ENCODE measurements at regions not wholly inside any gene's neighbourhood (a gene's known extent, or its start where the extent isn't known, plus 50 kb on each side); places are given as distances from the start of the nearest gene placed in this dataset.
"Not testable (repeated sequence)": the region's sequence is repeated elsewhere in the genome, so short reads cannot be mapped to it uniquely, and the experiment has no call there.

DNA sequence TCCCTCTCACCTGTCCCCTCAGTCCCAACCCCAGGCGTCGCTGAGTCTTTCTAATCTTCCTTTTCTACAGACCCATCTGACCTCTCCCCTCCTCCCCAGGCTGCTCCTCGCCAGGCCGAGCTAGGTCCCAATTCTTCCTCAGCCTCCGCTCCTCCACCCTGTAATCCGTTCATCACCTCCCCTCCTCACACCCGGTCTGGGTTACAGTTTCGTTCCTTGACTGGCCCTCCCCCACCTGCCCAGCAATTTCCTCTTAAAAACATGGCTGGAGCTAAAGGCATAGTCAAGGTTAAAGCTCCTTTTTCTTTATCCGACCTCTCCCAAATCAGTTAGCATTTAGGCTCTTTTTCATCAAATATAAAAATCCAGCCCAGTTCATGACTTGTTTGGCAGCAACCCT, 262.0 kb downstream of the SMARCA2 start:
- H3K27ac ChIP-seq (ENCODE audit: low read depth in 2 of 2, low read length in 2 of 2); H3K27me3 ChIP-seq (ENCODE audit: control insufficient read depth in 2 of 2, insufficient read depth in 2 of 2, low read length in 2 of 2); H3K9me3 ChIP-seq (ENCODE audit: control insufficient read depth in 2 of 2, low read length in 2 of 2); H3K4me1 ChIP-seq (ENCODE audit: control insufficient read depth in 2 of 2, insufficient read depth in 2 of 2, low read length in 2 of 2); H3K9ac ChIP-seq (ENCODE audit: low read depth in 1 of 2, low read length in 2 of 2); H3K36me3 ChIP-seq (ENCODE audit: control insufficient read depth in 2 of 2, insufficient read depth in 2 of 2, low read length in 2 of 2); H3K4me3 ChIP-seq (ENCODE audit: low read length in 2 of 2): not testable (repeated sequence)

DNA sequence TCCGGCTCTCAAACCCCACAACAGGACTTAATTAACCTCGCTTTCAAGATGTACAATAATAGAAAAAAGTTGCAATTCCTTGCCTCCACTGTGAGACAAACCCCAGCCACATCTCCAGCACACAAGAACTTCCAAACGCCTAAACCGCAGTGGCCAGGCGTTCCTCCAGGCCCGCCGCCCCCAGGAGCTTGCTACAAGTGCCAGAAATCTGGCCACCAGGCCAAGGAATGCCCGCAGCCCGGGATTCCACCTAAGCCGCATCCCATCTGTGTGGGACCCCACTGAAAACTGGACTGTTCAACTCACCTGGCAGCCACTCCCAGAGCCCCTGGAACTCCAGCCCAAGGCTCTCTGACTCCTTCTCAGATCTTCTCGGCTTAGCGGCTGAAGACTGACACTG, 262.5 kb downstream of the SMARCA2 start:
- not testable (repeated sequence) for H3K27me3 ChIP-seq (ENCODE audit: control insufficient read depth in 2 of 2, insufficient read depth in 2 of 2, low read length in 2 of 2); H3K9ac ChIP-seq (ENCODE audit: low read depth in 1 of 2, low read length in 2 of 2); H3K4me3 ChIP-seq (ENCODE audit: low read length in 2 of 2); H3K27ac ChIP-seq (ENCODE audit: low read depth in 2 of 2, low read length in 2 of 2); H3K9me3 ChIP-seq (ENCODE audit: control insufficient read depth in 2 of 2, low read length in 2 of 2); H3K4me1 ChIP-seq (ENCODE audit: control insufficient read depth in 2 of 2, insufficient read depth in 2 of 2, low read length in 2 of 2); H3K36me3 ChIP-seq (ENCODE audit: control insufficient read depth in 2 of 2, insufficient read depth in 2 of 2, low read length in 2 of 2)

DNA sequence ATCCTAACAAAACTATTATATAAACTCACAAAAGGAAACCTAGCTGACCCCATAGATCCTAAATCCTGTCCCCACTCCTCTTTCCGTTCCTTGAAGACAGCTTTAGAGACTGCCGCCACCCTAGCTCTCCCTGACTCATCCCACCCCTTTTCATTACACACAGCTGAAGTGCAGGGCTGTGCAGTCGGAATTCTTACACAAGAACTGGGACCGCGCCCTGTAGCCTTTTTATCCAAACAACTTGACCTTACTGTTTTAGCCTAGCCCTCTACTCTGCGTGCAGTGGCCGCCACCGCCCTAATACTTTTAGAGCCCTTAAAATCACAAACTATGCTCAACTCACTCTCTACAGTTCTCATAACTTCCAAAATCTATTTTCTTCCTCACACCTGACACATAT, 264.0 kb downstream of the SMARCA2 start:
- not testable (repeated sequence) for H3K27me3 ChIP-seq (ENCODE audit: control insufficient read depth in 2 of 2, insufficient read depth in 2 of 2, low read length in 2 of 2); H3K9ac ChIP-seq (ENCODE audit: low read depth in 1 of 2, low read length in 2 of 2)

DNA sequence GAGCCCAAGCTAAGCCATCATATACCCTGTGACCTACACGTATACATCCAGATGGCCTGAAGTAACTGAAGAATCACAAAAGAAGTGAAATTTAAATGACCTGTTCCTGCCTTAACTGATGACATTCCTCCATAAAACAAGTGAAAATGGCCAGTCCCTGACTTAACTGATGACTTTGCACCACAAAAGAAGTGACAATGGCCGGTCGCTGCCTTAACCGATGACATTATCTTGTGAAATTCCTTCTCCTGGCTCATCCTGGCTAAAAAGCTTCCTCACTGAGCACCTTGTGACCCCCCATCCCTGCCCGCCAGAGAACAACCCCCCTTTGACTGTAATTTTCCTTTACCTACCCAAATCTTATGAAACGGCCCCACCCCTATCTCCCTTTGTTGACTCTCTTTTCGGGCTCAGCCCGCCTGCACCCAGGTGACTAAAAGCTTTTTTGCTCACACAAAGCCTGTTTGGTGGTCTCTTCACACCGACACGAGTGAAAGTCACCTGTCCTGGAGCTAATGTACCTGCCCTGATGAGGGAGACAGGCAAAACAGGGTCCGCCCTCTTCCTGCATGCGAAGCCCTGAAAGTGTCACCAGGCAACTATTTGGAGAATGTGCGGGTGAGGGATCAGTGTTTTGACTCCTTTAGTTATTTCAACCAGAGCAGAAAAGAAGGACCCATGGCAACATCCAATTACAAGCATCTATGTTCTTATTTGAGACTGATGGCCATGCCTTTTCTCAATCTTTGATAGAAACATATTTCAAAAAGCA, 266.1 kb downstream of the SMARCA2 start:
- no peaks in the 10 kb centered on the region for H3K27me3 ChIP-seq (ENCODE audit: control insufficient read depth in 2 of 2, insufficient read depth in 2 of 2, low read length in 2 of 2)
- H3K9me3 ChIP-seq (ENCODE audit: control insufficient read depth in 2 of 2, low read length in 2 of 2), result no peaks in the 10 kb centered on the region
- H3K4me1 ChIP-seq (ENCODE audit: control insufficient read depth in 2 of 2, insufficient read depth in 2 of 2, low read length in 2 of 2), result peaks cover 0 to 3% of the 10 kb centered on the region in 2 donors
- H3K36me3 ChIP-seq (ENCODE audit: control insufficient read depth in 2 of 2, insufficient read depth in 2 of 2, low read length in 2 of 2), result no peaks in the 10 kb centered on the region
- no peak overlapping the region for H3K27ac ChIP-seq (ENCODE audit: low read depth in 2 of 2, low read length in 2 of 2)
- no peak overlapping the region for H3K4me3 ChIP-seq (ENCODE audit: low read length in 2 of 2)
- H3K9ac ChIP-seq (ENCODE audit: low read depth in 1 of 2, low read length in 2 of 2), result no peak overlapping the region

More for the DNA sequence above, 264.0 kb downstream of the SMARCA2 start:
- H3K27ac ChIP-seq (ENCODE audit: low read depth in 2 of 2, low read length in 2 of 2); H3K9me3 ChIP-seq (ENCODE audit: control insufficient read depth in 2 of 2, low read length in 2 of 2); H3K36me3 ChIP-seq (ENCODE audit: control insufficient read depth in 2 of 2, insufficient read depth in 2 of 2, low read length in 2 of 2); H3K4me3 ChIP-seq (ENCODE audit: low read length in 2 of 2); H3K4me1 ChIP-seq (ENCODE audit: control insufficient read depth in 2 of 2, insufficient read depth in 2 of 2, low read length in 2 of 2): not testable (repeated sequence)

DNA sequence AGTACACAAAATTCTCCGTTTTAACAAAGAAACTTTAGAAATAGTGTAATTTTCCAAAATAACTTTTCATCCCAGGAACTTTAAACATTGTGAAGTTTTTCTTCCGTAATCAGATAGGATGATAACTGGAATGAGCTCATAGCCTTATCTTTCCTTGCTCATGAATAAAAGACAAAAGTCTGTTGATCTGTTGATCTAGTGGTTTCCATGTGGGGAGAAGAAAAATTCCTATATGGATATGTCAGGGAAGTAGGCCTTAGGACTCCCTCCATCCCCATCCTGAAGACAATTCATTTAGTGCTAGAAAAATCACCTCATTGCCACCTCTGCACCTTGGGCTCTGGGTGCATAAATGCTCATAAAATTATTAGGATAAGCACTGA, 266.6 kb downstream of the SMARCA2 start:
- peaks cover 0 to 3% of the 10 kb centered on the region in 2 donors for H3K4me1 ChIP-seq (ENCODE audit: control insufficient read depth in 2 of 2, insufficient read depth in 2 of 2, low read length in 2 of 2)
- no peak overlapping the region for H3K4me3 ChIP-seq (ENCODE audit: low read length in 2 of 2)
- H3K9me3 ChIP-seq (ENCODE audit: control insufficient read depth in 2 of 2, low read length in 2 of 2), result no peaks in the 10 kb centered on the region
- H3K27me3 ChIP-seq (ENCODE audit: control insufficient read depth in 2 of 2, insufficient read depth in 2 of 2, low read length in 2 of 2), result no peaks in the 10 kb centered on the region
- H3K9ac ChIP-seq (ENCODE audit: low read depth in 1 of 2, low read length in 2 of 2), result no peak overlapping the region
- H3K27ac ChIP-seq (ENCODE audit: low read depth in 2 of 2, low read length in 2 of 2), result no peak overlapping the region
- H3K36me3 ChIP-seq (ENCODE audit: control insufficient read depth in 2 of 2, insufficient read depth in 2 of 2, low read length in 2 of 2), result no peaks in the 10 kb centered on the region

DNA sequence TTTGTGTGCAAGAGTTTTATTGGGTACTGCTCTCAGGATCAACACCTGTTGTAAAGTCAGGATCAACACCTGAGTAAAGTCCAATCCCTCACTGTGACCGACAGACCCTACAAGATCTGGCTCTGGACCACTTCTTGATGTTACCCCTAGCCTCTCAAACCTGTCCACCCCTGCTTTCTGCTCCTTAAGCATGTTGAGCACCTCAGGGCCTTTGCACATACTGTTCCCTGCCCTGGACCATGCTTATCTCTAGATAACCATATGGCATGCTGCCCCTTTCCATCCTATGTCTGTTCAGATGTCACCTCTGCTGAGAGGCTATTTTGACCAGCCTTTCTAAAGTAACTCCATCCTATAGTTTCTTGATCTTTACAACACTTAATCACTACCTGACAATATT, 269.6 kb downstream of the SMARCA2 start:
- Histone ChIP-seq H3K27me3 (ENCODE audit: control insufficient read depth in 2 of 2, insufficient read depth in 2 of 2, low read length in 2 of 2) (no peaks in the 10 kb centered on the region), H3K9ac (ENCODE audit: low read depth in 1 of 2, low read length in 2 of 2) (no peak overlapping the region), H3K4me3 (ENCODE audit: low read length in 2 of 2) (no peak overlapping the region), H3K36me3 (ENCODE audit: control insufficient read depth in 2 of 2, insufficient read depth in 2 of 2, low read length in 2 of 2) (no peaks in the 10 kb centered on the region), H3K4me1 (ENCODE audit: control insufficient read depth in 2 of 2, insufficient read depth in 2 of 2, low read length in 2 of 2) (peaks cover 0 to 3% of the 10 kb centered on the region in 2 donors), H3K27ac (ENCODE audit: low read depth in 2 of 2, low read length in 2 of 2) (no peak overlapping the region), H3K9me3 (ENCODE audit: control insufficient read depth in 2 of 2, low read length in 2 of 2) (no peaks in the 10 kb centered on the region)

DNA sequence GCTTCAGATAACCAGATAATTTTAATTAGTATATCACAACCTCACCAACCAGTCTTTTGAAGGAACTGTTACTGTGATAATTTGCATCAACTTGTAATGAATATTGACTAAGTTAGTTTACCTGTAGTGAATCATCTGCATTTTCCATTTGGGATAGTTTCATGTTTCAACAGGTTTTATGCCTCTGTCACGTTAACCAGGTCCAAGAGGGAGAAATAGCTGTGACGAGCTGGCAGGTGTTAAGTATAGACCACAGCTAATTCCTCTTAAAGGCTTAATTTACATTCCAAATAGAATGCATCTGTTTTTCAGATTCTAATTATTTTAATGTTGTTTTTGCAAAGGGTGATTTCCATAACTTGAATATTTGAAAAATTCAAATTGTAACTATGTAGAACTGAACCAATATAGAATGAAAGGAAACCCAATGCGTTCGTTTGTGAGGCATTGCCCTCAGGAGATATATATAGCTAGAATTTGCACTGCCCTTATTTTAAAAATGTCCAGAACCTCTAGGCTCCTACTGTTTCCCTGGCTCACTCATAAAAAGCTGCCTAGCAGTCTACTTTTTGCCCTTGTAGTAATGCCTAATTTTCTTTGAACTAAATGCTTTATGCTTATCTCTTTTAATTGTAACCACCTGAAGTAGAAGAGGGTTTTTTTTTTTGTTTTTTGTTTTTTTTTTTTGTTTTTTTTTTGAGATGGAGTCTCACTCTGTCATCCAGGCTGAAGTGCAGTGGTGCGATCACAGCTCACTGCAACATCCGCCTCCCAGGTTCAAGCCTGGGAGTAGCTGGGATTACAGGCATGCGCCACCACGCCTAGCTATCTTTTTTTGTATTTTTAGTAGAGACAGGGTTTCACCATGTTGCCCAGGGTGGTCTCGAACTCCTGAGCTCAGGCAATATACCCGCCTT, 270.5 kb downstream of the SMARCA2 start:
- no peaks in the 10 kb centered on the region for H3K27me3 ChIP-seq (ENCODE audit: control insufficient read depth in 2 of 2, insufficient read depth in 2 of 2, low read length in 2 of 2)
- no peaks in the 10 kb centered on the region for H3K9me3 ChIP-seq (ENCODE audit: control insufficient read depth in 2 of 2, low read length in 2 of 2)

DNA sequence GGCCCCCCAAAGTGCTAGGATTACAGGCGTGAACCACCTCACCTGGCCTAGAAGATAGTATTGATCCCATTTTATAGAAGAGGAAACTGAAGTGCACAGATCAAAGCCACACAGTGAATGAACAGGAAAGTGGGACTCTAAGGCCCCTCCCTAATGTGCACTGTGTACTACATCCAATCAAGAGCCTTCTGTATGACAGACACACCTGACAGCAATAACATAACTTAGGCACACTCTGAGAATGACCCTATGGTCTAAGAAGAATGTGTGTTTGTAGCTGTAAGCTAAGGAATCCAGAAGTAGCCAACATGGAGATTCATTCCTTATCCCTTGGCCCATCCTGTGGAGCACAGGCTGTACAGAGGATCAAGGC, 271.2 kb downstream of the SMARCA2 start:
- Histone ChIP-seq H3K27ac (ENCODE audit: low read depth in 2 of 2, low read length in 2 of 2) (no peak overlapping the region), H3K36me3 (ENCODE audit: control insufficient read depth in 2 of 2, insufficient read depth in 2 of 2, low read length in 2 of 2) (no peaks in the 10 kb centered on the region), H3K4me3 (ENCODE audit: low read length in 2 of 2) (no peak overlapping the region), H3K27me3 (ENCODE audit: control insufficient read depth in 2 of 2, insufficient read depth in 2 of 2, low read length in 2 of 2) (no peaks in the 10 kb centered on the region), H3K9ac (ENCODE audit: low read depth in 1 of 2, low read length in 2 of 2) (no peak overlapping the region), H3K4me1 (ENCODE audit: control insufficient read depth in 2 of 2, insufficient read depth in 2 of 2, low read length in 2 of 2) (peaks cover 0 to 3% of the 10 kb centered on the region in 2 donors), H3K9me3 (ENCODE audit: control insufficient read depth in 2 of 2, low read length in 2 of 2) (no peaks in the 10 kb centered on the region)

More for the DNA sequence above, 270.5 kb downstream of the SMARCA2 start:
- no peak overlapping the region for H3K9ac ChIP-seq (ENCODE audit: low read depth in 1 of 2, low read length in 2 of 2)
- peaks cover 0 to 3% of the 10 kb centered on the region in 2 donors for H3K4me1 ChIP-seq (ENCODE audit: control insufficient read depth in 2 of 2, insufficient read depth in 2 of 2, low read length in 2 of 2)
- H3K27ac ChIP-seq (ENCODE audit: low read depth in 2 of 2, low read length in 2 of 2), result no peak overlapping the region
- H3K36me3 ChIP-seq (ENCODE audit: control insufficient read depth in 2 of 2, insufficient read depth in 2 of 2, low read length in 2 of 2), result no peaks in the 10 kb centered on the region
- H3K4me3 ChIP-seq (ENCODE audit: low read length in 2 of 2), result no peak overlapping the region

DNA sequence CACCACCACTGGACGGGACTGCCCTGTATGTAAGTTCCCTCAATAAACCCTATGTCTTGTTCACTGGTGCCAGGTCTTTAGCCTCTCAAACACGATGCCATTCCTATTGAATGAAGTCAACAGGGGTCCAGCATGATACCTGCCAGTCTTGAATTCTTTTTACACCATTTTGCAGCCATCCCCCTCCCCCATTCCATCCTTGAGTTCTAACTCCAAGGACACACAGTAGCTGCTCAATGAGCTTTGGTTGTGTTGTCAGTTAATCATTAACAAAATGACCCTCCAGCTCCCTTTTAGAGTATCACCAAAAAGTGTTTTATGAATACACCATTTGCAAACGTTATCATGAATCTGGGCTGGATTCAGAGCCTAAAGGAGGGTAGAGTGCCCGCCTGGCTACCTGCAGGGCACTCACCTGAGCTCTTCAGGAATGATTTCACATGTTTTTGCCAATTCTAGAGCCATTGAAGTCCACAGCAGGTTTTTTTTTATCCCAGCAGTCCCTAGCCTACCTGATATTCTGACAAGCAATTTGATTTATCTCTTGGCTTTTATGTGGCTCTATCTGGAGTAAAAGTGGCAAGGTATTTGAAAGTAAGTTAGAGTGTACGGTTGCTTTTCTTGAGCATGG, 271.8 kb downstream of the SMARCA2 start:
- no peaks in the 10 kb centered on the region for H3K36me3 ChIP-seq (ENCODE audit: control insufficient read depth in 2 of 2, insufficient read depth in 2 of 2, low read length in 2 of 2)
- H3K9me3 ChIP-seq (ENCODE audit: control insufficient read depth in 2 of 2, low read length in 2 of 2), result no peaks in the 10 kb centered on the region
- no peak overlapping the region for H3K27ac ChIP-seq (ENCODE audit: low read depth in 2 of 2, low read length in 2 of 2)
- peaks cover 1 to 8% of the 10 kb centered on the region in 2 donors for H3K4me1 ChIP-seq (ENCODE audit: control insufficient read depth in 2 of 2, insufficient read depth in 2 of 2, low read length in 2 of 2)
- H3K4me3 ChIP-seq (ENCODE audit: low read length in 2 of 2), result no peak overlapping the region
- no peak overlapping the region for H3K9ac ChIP-seq (ENCODE audit: low read depth in 1 of 2, low read length in 2 of 2)
- no peaks in the 10 kb centered on the region for H3K27me3 ChIP-seq (ENCODE audit: control insufficient read depth in 2 of 2, insufficient read depth in 2 of 2, low read length in 2 of 2)

DNA sequence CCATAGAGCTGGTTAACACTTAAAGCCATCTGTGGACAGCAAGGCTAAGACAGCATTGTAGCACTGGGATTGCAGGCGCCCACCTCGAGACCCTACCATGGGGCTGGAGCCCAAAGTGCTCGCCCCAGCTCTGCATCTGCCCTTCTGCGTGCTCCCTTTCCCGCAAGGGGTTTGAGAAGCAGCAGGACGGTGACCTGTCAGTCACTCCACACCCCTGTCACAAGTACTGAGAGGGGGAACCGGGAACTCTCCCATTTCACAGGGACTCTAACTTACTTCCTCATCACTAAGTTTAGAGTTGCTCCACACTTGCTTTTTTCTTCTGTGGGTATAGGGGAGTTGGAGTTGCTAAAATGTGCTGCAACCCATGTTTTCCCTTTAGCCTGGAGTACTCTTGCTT, 273.2 kb downstream of the SMARCA2 start:
- Histone ChIP-seq H3K27me3 (ENCODE audit: control insufficient read depth in 2 of 2, insufficient read depth in 2 of 2, low read length in 2 of 2) (no peaks in the 10 kb centered on the region), H3K4me1 (ENCODE audit: control insufficient read depth in 2 of 2, insufficient read depth in 2 of 2, low read length in 2 of 2) (peaks cover 4 to 18% of the 10 kb centered on the region in 2 donors), H3K9me3 (ENCODE audit: control insufficient read depth in 2 of 2, low read length in 2 of 2) (no peaks in the 10 kb centered on the region), H3K4me3 (ENCODE audit: low read length in 2 of 2) (no peak overlapping the region), H3K27ac (ENCODE audit: low read depth in 2 of 2, low read length in 2 of 2) (no peak overlapping the region), H3K9ac (ENCODE audit: low read depth in 1 of 2, low read length in 2 of 2) (no peak overlapping the region), H3K36me3 (ENCODE audit: control insufficient read depth in 2 of 2, insufficient read depth in 2 of 2, low read length in 2 of 2) (no peaks in the 10 kb centered on the region)
